HepG2 (cell line): ENCODE measurements at regions not wholly inside any gene's neighbourhood (a gene's known extent, or its start where the extent isn't known, plus 50 kb on each side); places are given as distances from the start of the nearest gene placed in this dataset.

Experiments used
- ATAC-seq: fragments of 200-7000 bp; cut with Tn5 transposase; 3 replicates; pipeline ENCODE4 v1.9.1; 2020; ENCODE audit warnings: mild to moderate bottlenecking, moderate library complexity
- BruUV-seq: library from RNA; stranded (reverse); fragments of 400-500 nt; replicated peaks from 2 replicates; lab custom pipeline; 2021; lab: Mats Ljungman, UMichigan
- CTCF ChIA-PET: fragments of 300-600 bp; formaldehyde crosslinking; extraction: SDS; loops from one replicate; lab custom pipeline; 2021; ENCODE audit warnings: low total read pairs, inconsistent platforms, low intra/inter-chr PET ratio; lab: Yijun Ruan, JAX
- POLR2A ChIA-PET: fragments of 350-600 bp; sonication (Branson Sonifier 250); formaldehyde crosslinking; loops from one replicate; lab custom pipeline; 2020; ENCODE audit warnings: antibody characterized with exemption, inconsistent platforms; lab: Yijun Ruan, JAX
- DNase-seq: peaks from one replicate; pipeline ENCODE4 v3.0.0-alpha.2; 2015; ENCODE audit warnings: low spot score
- FAIRE-seq: peaks from 3 replicates; lab custom pipeline; 2011; peaks lifted over from hg19 to GRCh38; lab: Jason Lieb, UNC
- H2AFZ ChIP-seq: one replicate; pipeline ENCODE4 v1.6.1; 2011; ENCODE audit warnings: low read length, inconsistent platforms
- H3K27ac ChIP-seq: fragments of 300-600 bp; 3 replicates; pipeline ENCODE4 v1.8.0; 2011; ENCODE audit warnings: mixed run types, mild to moderate bottlenecking, mixed read lengths, low read length, inconsistent platforms; ENCODE audit not compliant: insufficient read depth; ENCODE audit errors: extremely low read length
- H3K27me3 ChIP-seq, 2 experiments: fragments of 200-600 bp in 1 of 2; 2 replicates in 1 of 2; 3 replicates in 1 of 2; pipeline versions ENCODE4 v1.6.0 to v1.8.0; 2011; ENCODE audit warnings: low read length in 2 of 2, mild to moderate bottlenecking in 2 of 2, moderate library complexity in 2 of 2, inconsistent platforms in 1 of 2; ENCODE audit not compliant: insufficient read depth in 2 of 2, control insufficient read depth in 1 of 2
- H3K36me3 ChIP-seq, 2 experiments: fragments of 200-600 bp in 1 of 2; replicated peaks in 1 of 2; 2 replicates in 1 of 2; 3 replicates in 1 of 2; pipeline versions ENCODE4 v1.5.1 to v1.8.0; 2011; ENCODE audit warnings: low read length in 2 of 2, inconsistent platforms in 1 of 2; ENCODE audit not compliant: insufficient read depth in 2 of 2, control insufficient read depth in 1 of 2
- H3K4me1 ChIP-seq: 2 replicates; pipeline ENCODE4 v1.5.1; 2012; ENCODE audit warnings: low read length, inconsistent platforms; ENCODE audit not compliant: insufficient read depth
- H3K4me2 ChIP-seq: 2 replicates; pipeline ENCODE4 v1.6.0; 2011; ENCODE audit warnings: low read depth, low read length, inconsistent platforms
- H3K4me3 ChIP-seq, 3 experiments: fragments of 200-600 bp in 1 of 3; sonication (generic), shearing (Covaris generic) in 1 of 3; replicated peaks in 1 of 3; 2 replicates each; pipeline ENCODE4 v1.5.1; 2011 to 2016; ENCODE audit warnings: low read length in 3 of 3, inconsistent platforms in 2 of 3, low read depth in 2 of 3, mild to moderate bottlenecking in 2 of 3, control low read depth in 1 of 3, mixed read lengths in 1 of 3; ENCODE audit not compliant: insufficient read depth in 1 of 3
- H3K79me2 ChIP-seq: one replicate; pipeline ENCODE4 v1.6.1; 2011; ENCODE audit warnings: low read length, inconsistent platforms; ENCODE audit not compliant: insufficient read depth
- H3K9ac ChIP-seq: 2 replicates; pipeline ENCODE4 v1.6.0; 2011; ENCODE audit warnings: mild to moderate bottlenecking, low read depth, low read length, inconsistent platforms; ENCODE audit not compliant: insufficient read depth
- H3K9me3 ChIP-seq: 2 replicates; pipeline ENCODE4 v1.5.1; 2012; ENCODE audit warnings: mild to moderate bottlenecking, low read length
- H4K20me1 ChIP-seq: 2 replicates; pipeline ENCODE4 v1.6.0; 2011; ENCODE audit warnings: inconsistent platforms, mild to moderate bottlenecking, low read length, moderate library complexity; ENCODE audit not compliant: insufficient read depth
- ADNP ChIP-seq: sonication (generic); formaldehyde crosslinking; IDR thresholded peaks from 2 replicates; pipeline ENCODE4 v1.4.0; 2020; ENCODE audit warnings: missing genetic modification reagents
- FOXP1 ChIP-seq, 2 experiments: fragments of 450-650 bp in 1 of 2; IDR thresholded peaks; 2 replicates each; pipeline ENCODE4 v1.6.1; 2017 to 2018; ENCODE audit warnings: antibody characterized with exemption in 1 of 2
- GLI4 ChIP-seq: sonication (generic); formaldehyde crosslinking; IDR thresholded peaks from 2 replicates; pipeline ENCODE4 v1.5.1; 2020; ENCODE audit warnings: missing genetic modification reagents, mild to moderate bottlenecking, moderate library complexity, borderline replicate concordance
- HNF4A ChIP-seq: sonication (generic); formaldehyde crosslinking; IDR thresholded peaks from 2 replicates; pipeline ENCODE4 v1.4.0; 2020; ENCODE audit warnings: missing genetic modification reagents
- HOXA5 ChIP-seq: sonication (generic); formaldehyde crosslinking; IDR thresholded peaks from 2 replicates; pipeline ENCODE4 v1.4.0; 2020; ENCODE audit warnings: missing genetic modification reagents
- KLF13 ChIP-seq: sonication (generic); formaldehyde crosslinking; IDR thresholded peaks from 2 replicates; pipeline ENCODE4 v1.4.0; 2020; ENCODE audit warnings: mild to moderate bottlenecking, missing genetic modification reagents
- MED1 ChIP-seq: sonication (generic); formaldehyde crosslinking; IDR thresholded peaks from 2 replicates; pipeline ENCODE4 v1.4.0; 2020; ENCODE audit warnings: missing genetic modification reagents
- NCOA2 ChIP-seq: sonication (generic); formaldehyde crosslinking; IDR thresholded peaks from 2 replicates; pipeline ENCODE4 v1.8.0; 2022; ENCODE audit warnings: inconsistent platforms
- SMAD1 ChIP-seq: sonication (generic); formaldehyde crosslinking; IDR thresholded peaks from 2 replicates; pipeline ENCODE4 v1.4.0; 2020; ENCODE audit warnings: missing genetic modification reagents, low read depth, mild to moderate bottlenecking, borderline replicate concordance
- XRCC5 ChIP-seq: fragments of 200-400 bp; formaldehyde crosslinking; optimal IDR thresholded peaks from 2 replicates; pipeline ENCODE3; 2017; ENCODE audit warnings: mild to moderate bottlenecking, low read length
- ZBTB42 ChIP-seq: sonication (generic); formaldehyde crosslinking; IDR thresholded peaks from 2 replicates; pipeline ENCODE4 v1.5.0; 2020; ENCODE audit warnings: mild to moderate bottlenecking, missing genetic modification reagents
- ZNF44 ChIP-seq: sonication (generic); formaldehyde crosslinking; IDR thresholded peaks from 2 replicates; pipeline ENCODE4 v1.5.1; 2020; ENCODE audit warnings: mild to moderate bottlenecking, missing genetic modification reagents
- ZNF496 ChIP-seq: sonication (generic); formaldehyde crosslinking; IDR thresholded peaks from 2 replicates; pipeline ENCODE4 v1.8.1; 2023; ENCODE audit warnings: mild to moderate bottlenecking, moderate library complexity, missing genetic modification reagents; ENCODE audit not compliant: insufficient replicate concordance
- ZNF709 ChIP-seq: sonication (generic); formaldehyde crosslinking; IDR thresholded peaks from 2 replicates; pipeline ENCODE4 v1.5.0; 2020; ENCODE audit warnings: mild to moderate bottlenecking, missing genetic modification reagents
- WGBS: methylation state at CpG from one replicate; pipeline ENCODE4 v1.1.6; 2017; ENCODE audit warnings: low lambda C conversion rate; 5-methylcytosine and 5-hydroxymethylcytosine counted together
- in situ Hi-C: cut with HindIII; loops from 2 replicates; pipeline ENCODE4 v1.10.0; 2017; ENCODE audit warnings: low pct_unique_long_range_greater_than_20kb; ENCODE audit not compliant: extremely low pct_ligation_motif_present
- intact Hi-C: fragments of 100-400 bp; cut with micrococcal nuclease; formaldehyde crosslinking; loops from one replicate; pipeline ENCODE4 v1.10.0; 2022; ENCODE audit not compliant: unreplicated experiment
- TF ChIP-seq, protein P1 (sequence below): IDR thresholded peaks from 2 replicates; pipeline ENCODE4 v1.6.1; 2016
- TF ChIP-seq, protein P2 (sequence below): sonication (generic); formaldehyde crosslinking; IDR thresholded peaks from 2 replicates; pipeline ENCODE4 v1.5.1; 2020; ENCODE audit warnings: missing genetic modification reagents, mild to moderate bottlenecking, borderline replicate concordance
- TF ChIP-seq, protein P3 (sequence below): sonication (generic); formaldehyde crosslinking; IDR thresholded peaks from 2 replicates; pipeline ENCODE4 v1.5.1; 2020; ENCODE audit warnings: missing genetic modification reagents, mild to moderate bottlenecking, borderline replicate concordance
- TF ChIP-seq, protein P4 (sequence below): sonication (generic); formaldehyde crosslinking; IDR thresholded peaks from 2 replicates; pipeline ENCODE4 v1.4.0; 2020; ENCODE audit warnings: missing genetic modification reagents, mild to moderate bottlenecking, borderline replicate concordance

DNA sequence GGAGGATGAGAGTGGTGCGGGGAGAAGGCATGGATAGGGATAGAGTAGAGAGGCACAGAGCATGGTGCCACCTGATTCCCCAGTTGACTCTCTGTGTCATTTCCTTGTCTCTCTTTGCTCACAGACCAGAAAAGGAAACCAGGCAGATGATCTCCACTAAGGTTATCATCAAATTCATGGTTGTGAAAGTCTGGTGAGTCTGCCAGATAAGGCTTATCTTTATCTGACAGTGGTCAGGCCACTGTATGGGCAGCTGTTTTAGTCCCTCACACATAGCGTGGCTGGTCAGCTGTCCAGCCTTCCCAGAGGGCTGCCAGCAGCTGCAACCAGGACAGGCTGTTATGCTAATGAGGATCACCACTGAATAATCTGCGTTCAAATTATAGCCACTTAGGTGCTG lies 99.0 kb downstream of the ADRA2A start:
- no peaks in the 10 kb centered on the region for H3K9me3 ChIP-seq
- H3K27me3 ChIP-seq = no peaks in the 10 kb centered on the region
- ATAC-seq (no peak), DNase-seq (no peak), FAIRE-seq (no peak)
- intact Hi-C loops (no loop called here), in situ Hi-C loops (no loop called here)
- H3K4me2 ChIP-seq = no peak overlapping the region
- ChIA-PET CTCF (no interaction called here), POLR2A (no interaction called here)
- 2% methylated on average over 3 of the region's 3 CpGs for WGBS
- no peaks in the 10 kb centered on the region for H4K20me1 ChIP-seq
- BruUV-seq = no TSS peak
- no peaks in the 10 kb centered on the region for H3K4me1 ChIP-seq
- no peak overlapping the region for H2AFZ ChIP-seq
- no peak for TF ChIP-seq GLI4 (CRISPR knock-in tag)
- no peak for TF ChIP-seq KLF13 (CRISPR knock-in tag)
- TF ChIP-seq, protein P1, sequence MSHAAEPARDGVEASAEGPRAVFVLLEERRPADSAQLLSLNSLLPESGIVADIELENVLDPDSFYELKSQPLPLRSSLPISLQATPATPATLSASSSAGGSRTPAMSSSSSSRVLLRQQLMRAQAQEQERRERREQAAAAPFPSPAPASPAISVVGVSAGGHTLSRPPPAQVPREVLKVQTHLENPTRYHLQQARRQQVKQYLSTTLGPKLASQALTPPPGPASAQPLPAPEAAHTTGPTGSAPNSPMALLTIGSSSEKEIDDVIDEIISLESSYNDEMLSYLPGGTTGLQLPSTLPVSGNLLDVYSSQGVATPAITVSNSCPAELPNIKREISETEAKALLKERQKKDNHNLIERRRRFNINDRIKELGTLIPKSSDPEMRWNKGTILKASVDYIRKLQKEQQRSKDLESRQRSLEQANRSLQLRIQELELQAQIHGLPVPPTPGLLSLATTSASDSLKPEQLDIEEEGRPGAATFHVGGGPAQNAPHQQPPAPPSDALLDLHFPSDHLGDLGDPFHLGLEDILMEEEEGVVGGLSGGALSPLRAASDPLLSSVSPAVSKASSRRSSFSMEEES = no peak
- no peak for TF ChIP-seq ZNF709 (CRISPR knock-in tag)
- TF ChIP-seq, protein P2, sequence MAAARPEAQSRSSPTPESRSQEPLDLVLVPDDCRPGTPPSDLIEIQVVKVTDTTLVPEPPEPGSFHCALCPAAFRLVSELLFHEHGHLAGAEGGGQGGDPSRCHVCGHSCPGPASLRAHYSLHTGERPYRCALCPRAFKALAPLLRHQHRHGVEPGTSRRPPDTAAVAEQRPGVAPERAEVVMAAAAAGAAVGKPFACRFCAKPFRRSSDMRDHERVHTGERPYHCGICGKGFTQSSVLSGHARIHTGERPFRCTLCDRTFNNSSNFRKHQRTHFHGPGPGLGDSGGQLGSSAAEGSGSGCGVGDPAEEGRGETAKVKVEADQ (CRISPR knock-in tag) = no peak
- TF ChIP-seq ADNP = no peak
- no peak for TF ChIP-seq MED1 (CRISPR knock-in tag)
- TF ChIP-seq FOXP1 (IDR thresholded peaks at IDR 0.05) = no peak
- TF ChIP-seq FOXP1 (CRISPR knock-in tag; IDR thresholded peaks at IDR 0.05) = no peak
- no peak for TF ChIP-seq ZNF496
- no peak for TF ChIP-seq ZBTB42
- TF ChIP-seq SMAD1 (CRISPR knock-in tag) = no peak
- no peak for TF ChIP-seq HOXA5 (CRISPR knock-in tag)
- TF ChIP-seq, protein P3, sequence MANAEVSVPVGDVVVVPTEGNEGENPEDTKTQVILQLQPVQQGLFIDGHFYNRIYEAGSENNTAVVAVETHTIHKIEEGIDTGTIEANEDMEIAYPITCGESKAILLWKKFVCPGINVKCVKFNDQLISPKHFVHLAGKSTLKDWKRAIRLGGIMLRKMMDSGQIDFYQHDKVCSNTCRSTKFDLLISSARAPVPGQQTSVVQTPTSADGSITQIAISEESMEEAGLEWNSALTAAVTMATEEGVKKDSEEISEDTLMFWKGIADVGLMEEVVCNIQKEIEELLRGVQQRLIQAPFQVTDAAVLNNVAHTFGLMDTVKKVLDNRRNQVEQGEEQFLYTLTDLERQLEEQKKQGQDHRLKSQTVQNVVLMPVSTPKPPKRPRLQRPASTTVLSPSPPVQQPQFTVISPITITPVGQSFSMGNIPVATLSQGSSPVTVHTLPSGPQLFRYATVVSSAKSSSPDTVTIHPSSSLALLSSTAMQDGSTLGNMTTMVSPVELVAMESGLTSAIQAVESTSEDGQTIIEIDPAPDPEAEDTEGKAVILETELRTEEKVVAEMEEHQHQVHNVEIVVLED (CRISPR knock-in tag) = no peak
- TF ChIP-seq, protein P4, sequence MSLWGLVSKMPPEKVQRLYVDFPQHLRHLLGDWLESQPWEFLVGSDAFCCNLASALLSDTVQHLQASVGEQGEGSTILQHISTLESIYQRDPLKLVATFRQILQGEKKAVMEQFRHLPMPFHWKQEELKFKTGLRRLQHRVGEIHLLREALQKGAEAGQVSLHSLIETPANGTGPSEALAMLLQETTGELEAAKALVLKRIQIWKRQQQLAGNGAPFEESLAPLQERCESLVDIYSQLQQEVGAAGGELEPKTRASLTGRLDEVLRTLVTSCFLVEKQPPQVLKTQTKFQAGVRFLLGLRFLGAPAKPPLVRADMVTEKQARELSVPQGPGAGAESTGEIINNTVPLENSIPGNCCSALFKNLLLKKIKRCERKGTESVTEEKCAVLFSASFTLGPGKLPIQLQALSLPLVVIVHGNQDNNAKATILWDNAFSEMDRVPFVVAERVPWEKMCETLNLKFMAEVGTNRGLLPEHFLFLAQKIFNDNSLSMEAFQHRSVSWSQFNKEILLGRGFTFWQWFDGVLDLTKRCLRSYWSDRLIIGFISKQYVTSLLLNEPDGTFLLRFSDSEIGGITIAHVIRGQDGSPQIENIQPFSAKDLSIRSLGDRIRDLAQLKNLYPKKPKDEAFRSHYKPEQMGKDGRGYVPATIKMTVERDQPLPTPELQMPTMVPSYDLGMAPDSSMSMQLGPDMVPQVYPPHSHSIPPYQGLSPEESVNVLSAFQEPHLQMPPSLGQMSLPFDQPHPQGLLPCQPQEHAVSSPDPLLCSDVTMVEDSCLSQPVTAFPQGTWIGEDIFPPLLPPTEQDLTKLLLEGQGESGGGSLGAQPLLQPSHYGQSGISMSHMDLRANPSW (CRISPR knock-in tag) = no peak
- TF ChIP-seq NCOA2 (CRISPR knock-in tag) = no peak
- TF ChIP-seq ZNF44 (CRISPR knock-in tag) = no peak
- TF ChIP-seq HNF4A = no peak
- TF ChIP-seq XRCC5 = no peak
- H3K4me3 ChIP-seq = no peak overlapping the region
- no peak overlapping the region for H3K27ac ChIP-seq
- H3K36me3 ChIP-seq = no peaks in the 10 kb centered on the region
- no peaks in the 10 kb centered on the region for H3K79me2 ChIP-seq
- H3K9ac ChIP-seq = no peak overlapping the region
